VCaP (cell line): ENCODE measurements at regions not wholly inside any gene's neighbourhood (a gene's known extent, or its start where the extent isn't known, plus 50 kb on each side); places are given as distances from the start of the nearest gene placed in this dataset.

Experiments used
- H3K27ac ChIP-seq: fragments of 450-650 bp; 2 replicates; pipeline ENCODE4 v1.5.1; 2017
- TF ChIP-seq, protein P1 (sequence below): fragments of 450-650 bp; conservative IDR thresholded peaks from 2 replicates; pipeline ENCODE4 v1.5.1; 2017; ENCODE audit warnings: mild to moderate bottlenecking, moderate library complexity

DNA sequence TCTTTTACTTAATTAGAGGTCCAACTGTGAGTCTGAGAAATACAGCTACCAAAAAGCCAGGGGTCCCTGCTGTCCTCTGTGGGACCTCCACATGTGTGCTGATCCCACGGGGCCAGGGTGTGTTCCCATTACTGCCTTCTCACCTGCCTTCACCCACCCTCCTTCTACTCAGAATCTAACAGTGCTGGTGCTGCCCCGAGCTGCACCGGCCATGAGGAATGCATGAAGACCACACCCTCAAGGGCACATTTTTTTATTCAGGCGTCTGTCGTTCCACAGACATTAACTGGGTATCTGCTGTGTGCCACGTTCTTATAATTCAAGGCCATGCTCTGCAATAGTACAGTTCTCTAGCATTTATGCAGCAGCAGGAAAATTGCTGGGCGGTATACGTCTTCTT is 188.5 kb upstream of the PFKP start:
- TF ChIP-seq, protein P1, sequence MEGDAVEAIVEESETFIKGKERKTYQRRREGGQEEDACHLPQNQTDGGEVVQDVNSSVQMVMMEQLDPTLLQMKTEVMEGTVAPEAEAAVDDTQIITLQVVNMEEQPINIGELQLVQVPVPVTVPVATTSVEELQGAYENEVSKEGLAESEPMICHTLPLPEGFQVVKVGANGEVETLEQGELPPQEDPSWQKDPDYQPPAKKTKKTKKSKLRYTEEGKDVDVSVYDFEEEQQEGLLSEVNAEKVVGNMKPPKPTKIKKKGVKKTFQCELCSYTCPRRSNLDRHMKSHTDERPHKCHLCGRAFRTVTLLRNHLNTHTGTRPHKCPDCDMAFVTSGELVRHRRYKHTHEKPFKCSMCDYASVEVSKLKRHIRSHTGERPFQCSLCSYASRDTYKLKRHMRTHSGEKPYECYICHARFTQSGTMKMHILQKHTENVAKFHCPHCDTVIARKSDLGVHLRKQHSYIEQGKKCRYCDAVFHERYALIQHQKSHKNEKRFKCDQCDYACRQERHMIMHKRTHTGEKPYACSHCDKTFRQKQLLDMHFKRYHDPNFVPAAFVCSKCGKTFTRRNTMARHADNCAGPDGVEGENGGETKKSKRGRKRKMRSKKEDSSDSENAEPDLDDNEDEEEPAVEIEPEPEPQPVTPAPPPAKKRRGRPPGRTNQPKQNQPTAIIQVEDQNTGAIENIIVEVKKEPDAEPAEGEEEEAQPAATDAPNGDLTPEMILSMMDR, result no peak
- no peak overlapping the region for H3K27ac ChIP-seq

DNA sequence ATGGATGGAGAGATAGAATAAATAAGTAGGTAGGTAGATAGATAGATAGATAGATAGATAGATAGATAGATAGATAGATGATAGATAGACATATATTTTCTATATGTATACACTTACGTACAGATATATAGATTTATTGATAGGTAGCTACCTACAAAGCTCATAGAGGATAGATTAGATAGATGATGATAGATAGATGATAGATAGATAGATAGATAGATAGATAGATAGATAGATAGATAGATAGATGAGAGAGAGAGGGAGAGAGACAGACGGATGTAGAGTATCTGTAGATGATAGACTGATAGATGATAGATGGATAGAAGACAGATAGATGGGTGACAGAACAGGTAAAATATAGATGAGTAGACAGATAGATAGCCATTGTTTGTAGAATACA is 191.3 kb upstream of the PFKP start:
- H3K27ac ChIP-seq, result no peak overlapping the region
- TF ChIP-seq, protein P1, result no peak

DNA sequence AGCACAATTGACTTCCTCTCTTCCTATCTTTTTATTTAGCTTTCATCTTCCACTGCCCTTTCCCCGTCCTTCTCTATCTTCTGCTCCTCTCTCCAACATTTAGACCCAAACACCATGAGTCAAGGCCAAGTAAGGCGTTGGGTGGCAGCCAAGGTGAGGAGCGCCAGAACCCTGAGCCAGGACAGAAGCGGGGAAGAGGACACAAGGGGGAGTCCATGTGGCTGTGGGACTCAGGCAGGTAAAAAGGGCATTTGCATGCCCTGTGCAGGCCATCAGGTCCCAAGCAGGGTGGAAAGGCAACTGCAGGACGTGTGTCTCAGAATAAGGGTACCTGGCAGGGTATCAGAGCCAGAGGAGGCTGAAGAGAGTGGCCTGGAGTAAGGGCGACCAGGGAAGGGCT is 192.4 kb upstream of the PFKP start:
- no peak overlapping the region for H3K27ac ChIP-seq
- TF ChIP-seq, protein P1, result no peak

DNA sequence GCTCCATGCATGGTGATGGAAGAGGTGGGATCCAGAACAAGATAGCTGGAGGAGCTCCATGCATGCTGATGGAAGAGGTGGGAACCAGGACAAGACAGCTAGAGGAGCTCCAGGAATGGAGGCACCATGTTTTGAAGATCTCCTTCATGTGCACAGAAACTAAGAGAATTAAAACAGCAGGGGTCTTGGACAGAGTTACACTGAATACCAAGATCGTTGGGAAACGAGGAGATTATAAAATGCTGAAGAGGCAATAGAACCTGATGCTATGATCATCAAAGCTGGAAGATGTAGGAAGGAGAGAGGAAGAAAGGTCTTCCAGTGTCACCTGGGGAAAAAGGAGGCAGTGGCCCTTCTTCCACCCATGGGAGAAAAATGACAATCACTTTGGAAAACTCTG is 193.6 kb upstream of the PFKP start:
- TF ChIP-seq, protein P1, result no peak
- no peak overlapping the region for H3K27ac ChIP-seq

DNA sequence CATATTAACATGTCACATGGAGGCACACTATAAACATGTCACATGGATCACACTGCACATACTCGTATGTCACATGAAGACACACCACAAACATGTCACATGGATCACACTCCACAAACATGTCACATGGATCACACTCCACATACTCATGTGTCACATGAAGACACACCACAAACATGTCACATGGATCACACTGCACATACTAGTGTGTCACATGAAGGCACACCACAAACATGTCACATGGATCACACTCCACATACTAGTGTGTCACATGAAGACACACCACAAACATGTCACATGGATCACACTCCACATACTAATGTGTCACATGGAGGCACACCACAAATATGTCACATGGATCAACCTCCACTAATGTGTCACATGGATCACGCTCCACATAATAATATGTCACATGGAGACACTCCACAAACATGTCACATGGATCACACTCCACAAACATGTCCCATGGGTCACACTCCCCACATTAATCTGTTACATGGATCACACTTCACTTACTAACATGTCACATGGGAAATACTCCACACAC is 195.6 kb upstream of the PFKP start:
- H3K27ac ChIP-seq, result no peak overlapping the region
- TF ChIP-seq, protein P1, result no peak

DNA sequence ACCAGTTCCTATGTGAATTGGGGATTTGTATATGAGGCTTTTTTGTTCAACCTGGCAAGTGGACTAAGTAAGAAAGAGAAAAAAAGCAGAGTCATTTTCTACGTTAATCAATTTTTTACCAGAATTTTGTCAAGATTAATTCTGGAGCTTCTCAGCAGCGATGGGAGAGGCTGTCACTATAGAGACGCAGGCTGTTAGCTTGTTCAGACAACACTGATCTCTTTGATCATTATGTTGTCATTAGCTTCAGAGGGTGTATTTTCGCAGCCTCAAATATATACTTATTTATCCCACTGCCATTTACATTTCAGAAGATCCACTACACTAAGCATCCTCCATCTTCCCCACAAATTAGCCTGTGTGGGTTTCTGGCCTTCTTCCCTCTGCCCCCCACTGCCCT is 196.7 kb upstream of the PFKP start:
- H3K27ac ChIP-seq, result no peak overlapping the region
- TF ChIP-seq, protein P1, result no peak

DNA sequence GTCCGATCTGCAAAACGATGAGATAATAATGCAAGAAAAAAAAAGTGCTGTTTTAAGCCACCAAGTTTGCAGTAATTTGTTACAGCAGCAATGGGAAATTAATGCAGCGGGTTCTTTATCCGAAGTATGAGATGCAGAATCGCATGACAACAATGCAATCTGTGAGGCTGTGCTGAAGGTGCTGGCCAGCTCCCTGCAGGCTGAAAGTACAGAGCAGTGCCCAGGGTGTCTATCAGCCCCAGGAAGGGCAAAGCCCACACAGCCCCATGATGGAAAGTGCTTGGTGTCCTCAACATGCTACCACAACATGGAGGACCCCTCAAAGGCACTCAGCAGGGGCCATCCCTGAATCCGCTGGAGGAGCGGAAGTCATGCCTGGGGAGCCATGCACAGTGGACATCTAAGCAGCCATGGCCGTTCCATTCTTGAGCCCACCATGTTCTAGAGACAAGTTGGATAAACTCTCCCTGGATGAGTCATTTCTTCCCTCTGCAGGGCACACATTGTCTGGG is 199.5 kb upstream of the PFKP start:
- TF ChIP-seq, protein P1, result no peak
- H3K27ac ChIP-seq, result no peak overlapping the region

DNA sequence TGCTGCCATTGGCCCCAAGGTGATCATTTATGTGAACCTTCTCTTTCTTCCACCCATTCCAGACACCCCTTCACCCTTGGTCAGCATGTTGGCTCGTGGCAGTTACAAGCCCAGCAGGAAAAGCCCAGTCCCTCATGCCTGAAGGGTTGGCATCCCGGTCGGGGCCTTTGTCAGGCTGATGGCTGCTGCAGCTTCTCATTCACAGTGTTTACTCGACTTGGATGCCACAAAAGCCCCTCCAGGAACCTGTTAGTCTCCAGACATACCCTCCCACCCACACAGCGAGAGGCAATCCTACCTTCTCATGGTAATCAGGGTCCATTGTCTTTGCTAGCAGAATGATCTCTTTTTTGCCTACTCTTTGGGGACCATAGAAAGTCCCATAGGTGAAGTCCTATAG is 200.8 kb upstream of the PFKP start:
- H3K27ac ChIP-seq, result no peak overlapping the region
- TF ChIP-seq, protein P1, result no peak
